ENCODE measurements at regions not wholly inside any gene's neighbourhood (a gene's known extent, or its start where the extent isn't known, plus 50 kb on each side); places are given as distances from the start of the nearest gene placed in this dataset.

- Histone ChIP-seq H3K9ac (ENCODE audit: low read length) (no peak overlapping the region), H2AFZ (ENCODE audit: low read depth, low read length) (no peak overlapping the region), H3K4me1 (ENCODE audit: low read length) (peaks cover 8% of the 10 kb centered on the region), H3K36me3 (replicated peaks; ENCODE audit: low read depth, low read length) (no peaks in the 10 kb centered on the region), H3K4me2 (ENCODE audit: low read length) (no peak overlapping the region), H3K27me3 (ENCODE audit: low read depth, low read length) (no peaks in the 10 kb centered on the region), H3K9me3 (ENCODE audit: insufficient read depth, low read length) (no peaks in the 10 kb centered on the region), H3K4me3 (ENCODE audit: low read length) (no peak overlapping the region), H4K20me1 (ENCODE audit: insufficient read depth, low read length) (no peaks in the 10 kb centered on the region), H3K79me2 (ENCODE audit: low read length) (no peaks in the 10 kb centered on the region), H3K27ac (ENCODE audit: low read length) (no peak overlapping the region)
- no peak for TF ChIP-seq CTCF (IDR thresholded peaks at IDR 0.05; ENCODE audit: low read depth, low read length)
- TF ChIP-seq EZH2phosphoT487 (IDR thresholded peaks at IDR 0.05; ENCODE audit: low read depth) = no peak
Observed at GRCh38 chr13:106118996-106119395, 416.5 kb downstream of the EFNB2 start.

- Histone ChIP-seq H3K36me3 (replicated peaks; ENCODE audit: low read depth, low read length) (no peaks in the 10 kb centered on the region), H3K4me1 (ENCODE audit: low read length) (peaks cover 8% of the 10 kb centered on the region), H3K27me3 (ENCODE audit: low read depth, low read length) (no peaks in the 10 kb centered on the region), H3K4me3 (ENCODE audit: low read length) (no peak overlapping the region), H3K9ac (ENCODE audit: low read length) (no peak overlapping the region), H3K79me2 (ENCODE audit: low read length) (no peaks in the 10 kb centered on the region), H3K27ac (ENCODE audit: low read length) (no peak overlapping the region), H3K4me2 (ENCODE audit: low read length) (no peak overlapping the region), H2AFZ (ENCODE audit: low read depth, low read length) (no peak overlapping the region), H3K9me3 (ENCODE audit: insufficient read depth, low read length) (no peaks in the 10 kb centered on the region), H4K20me1 (ENCODE audit: insufficient read depth, low read length) (no peaks in the 10 kb centered on the region)
- TF ChIP-seq EZH2phosphoT487 (IDR thresholded peaks at IDR 0.05; ENCODE audit: low read depth) (no peak), CTCF (IDR thresholded peaks at IDR 0.05; ENCODE audit: low read depth, low read length) (no peak)
Observed at GRCh38 chr13:106118050-106118449, 417.4 kb downstream of the EFNB2 start.

DNA sequence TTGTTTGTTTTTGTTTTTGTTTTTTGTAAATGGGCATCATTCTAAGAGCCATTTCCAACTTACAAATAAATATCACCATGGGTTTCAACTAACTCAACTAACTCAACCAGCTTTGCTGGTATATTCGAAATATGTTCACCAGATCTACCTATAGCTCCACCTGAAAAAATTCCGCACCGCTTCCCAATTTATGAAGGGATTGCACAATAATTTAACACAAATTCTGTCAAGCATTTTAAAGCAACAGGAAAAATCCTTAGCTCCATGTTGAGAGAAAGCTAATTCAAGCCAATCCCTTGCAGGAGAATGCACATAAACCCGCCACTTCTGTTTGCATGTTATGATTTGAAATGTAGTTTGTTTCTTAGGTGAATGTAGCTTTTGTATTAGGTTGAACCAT, 417.8 kb downstream of the EFNB2 start:
- Histone ChIP-seq H3K4me3 (ENCODE audit: low read length) (no peak overlapping the region), H3K27ac (ENCODE audit: low read length) (no peak overlapping the region), H3K27me3 (ENCODE audit: low read depth, low read length) (no peaks in the 10 kb centered on the region), H3K36me3 (replicated peaks; ENCODE audit: low read depth, low read length) (no peaks in the 10 kb centered on the region), H3K9ac (ENCODE audit: low read length) (no peak overlapping the region), H3K79me2 (ENCODE audit: low read length) (no peaks in the 10 kb centered on the region), H2AFZ (ENCODE audit: low read depth, low read length) (no peak overlapping the region), H4K20me1 (ENCODE audit: insufficient read depth, low read length) (no peaks in the 10 kb centered on the region), H3K9me3 (ENCODE audit: insufficient read depth, low read length) (no peaks in the 10 kb centered on the region), H3K4me1 (ENCODE audit: low read length) (peaks cover 8% of the 10 kb centered on the region), H3K4me2 (ENCODE audit: low read length) (no peak overlapping the region)
- TF ChIP-seq EZH2phosphoT487 (IDR thresholded peaks at IDR 0.05; ENCODE audit: low read depth) (no peak), CTCF (IDR thresholded peaks at IDR 0.05; ENCODE audit: low read depth, low read length) (no peak)

- H4K20me1 ChIP-seq (ENCODE audit: insufficient read depth, low read length) = no peaks in the 10 kb centered on the region
- no peak overlapping the region for H3K4me3 ChIP-seq (ENCODE audit: low read length)
- no peak overlapping the region for H3K4me2 ChIP-seq (ENCODE audit: low read length)
- H3K36me3 ChIP-seq (replicated peaks; ENCODE audit: low read depth, low read length) = no peaks in the 10 kb centered on the region
- peaks cover 8% of the 10 kb centered on the region for H3K4me1 ChIP-seq (ENCODE audit: low read length)
- no peaks in the 10 kb centered on the region for H3K79me2 ChIP-seq (ENCODE audit: low read length)
- no peak overlapping the region for H2AFZ ChIP-seq (ENCODE audit: low read depth, low read length)
- H3K27me3 ChIP-seq (ENCODE audit: low read depth, low read length) = no peaks in the 10 kb centered on the region
- no peak for TF ChIP-seq CTCF (IDR thresholded peaks at IDR 0.05; ENCODE audit: low read depth, low read length)
- TF ChIP-seq EZH2phosphoT487 (IDR thresholded peaks at IDR 0.05; ENCODE audit: low read depth) = no peak
- no peak overlapping the region for H3K27ac ChIP-seq (ENCODE audit: low read length)
- H3K9me3 ChIP-seq (ENCODE audit: insufficient read depth, low read length) = no peaks in the 10 kb centered on the region
- no peak overlapping the region for H3K9ac ChIP-seq (ENCODE audit: low read length)
Observed at GRCh38 chr13:106117035-106117434, 418.4 kb downstream of the EFNB2 start.

Data from OCI-LY3 (cell line).